ENCODE measurements at regions not wholly inside any gene's neighbourhood (a gene's known extent, or its start where the extent isn't known, plus 50 kb on each side); places are given as distances from the start of the nearest gene placed in this dataset.

GRCh38 chr3:181569356-181569940 is 142.3 kb upstream of the SOX2 start (continued):
- TF ChIP-seq, protein P1, sequence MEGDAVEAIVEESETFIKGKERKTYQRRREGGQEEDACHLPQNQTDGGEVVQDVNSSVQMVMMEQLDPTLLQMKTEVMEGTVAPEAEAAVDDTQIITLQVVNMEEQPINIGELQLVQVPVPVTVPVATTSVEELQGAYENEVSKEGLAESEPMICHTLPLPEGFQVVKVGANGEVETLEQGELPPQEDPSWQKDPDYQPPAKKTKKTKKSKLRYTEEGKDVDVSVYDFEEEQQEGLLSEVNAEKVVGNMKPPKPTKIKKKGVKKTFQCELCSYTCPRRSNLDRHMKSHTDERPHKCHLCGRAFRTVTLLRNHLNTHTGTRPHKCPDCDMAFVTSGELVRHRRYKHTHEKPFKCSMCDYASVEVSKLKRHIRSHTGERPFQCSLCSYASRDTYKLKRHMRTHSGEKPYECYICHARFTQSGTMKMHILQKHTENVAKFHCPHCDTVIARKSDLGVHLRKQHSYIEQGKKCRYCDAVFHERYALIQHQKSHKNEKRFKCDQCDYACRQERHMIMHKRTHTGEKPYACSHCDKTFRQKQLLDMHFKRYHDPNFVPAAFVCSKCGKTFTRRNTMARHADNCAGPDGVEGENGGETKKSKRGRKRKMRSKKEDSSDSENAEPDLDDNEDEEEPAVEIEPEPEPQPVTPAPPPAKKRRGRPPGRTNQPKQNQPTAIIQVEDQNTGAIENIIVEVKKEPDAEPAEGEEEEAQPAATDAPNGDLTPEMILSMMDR (conservative IDR thresholded peaks at IDR 0.05; ENCODE audit: low read depth in 2 of 2): no peak
- TF ChIP-seq CREB1 (CRISPR knock-in tag; IDR thresholded peaks at IDR 0.05; ENCODE audit: low read depth) (no peak), EZH2phosphoT487 (IDR thresholded peaks at IDR 0.05; ENCODE audit: unreplicated experiment) (no peak), POLR2AphosphoS5 (IDR thresholded peaks at IDR 0.05; ENCODE audit: low read depth) (no peak), ZNF331 (CRISPR knock-in tag; IDR thresholded peaks at IDR 0.05; ENCODE audit: low read depth) (no peak), ETS1 (IDR thresholded peaks at IDR 0.05) (no peak), NANOG (IDR thresholded peaks at IDR 0.05; ENCODE audit: borderline replicate concordance) (no peak)
- TF ChIP-seq, protein P2, sequence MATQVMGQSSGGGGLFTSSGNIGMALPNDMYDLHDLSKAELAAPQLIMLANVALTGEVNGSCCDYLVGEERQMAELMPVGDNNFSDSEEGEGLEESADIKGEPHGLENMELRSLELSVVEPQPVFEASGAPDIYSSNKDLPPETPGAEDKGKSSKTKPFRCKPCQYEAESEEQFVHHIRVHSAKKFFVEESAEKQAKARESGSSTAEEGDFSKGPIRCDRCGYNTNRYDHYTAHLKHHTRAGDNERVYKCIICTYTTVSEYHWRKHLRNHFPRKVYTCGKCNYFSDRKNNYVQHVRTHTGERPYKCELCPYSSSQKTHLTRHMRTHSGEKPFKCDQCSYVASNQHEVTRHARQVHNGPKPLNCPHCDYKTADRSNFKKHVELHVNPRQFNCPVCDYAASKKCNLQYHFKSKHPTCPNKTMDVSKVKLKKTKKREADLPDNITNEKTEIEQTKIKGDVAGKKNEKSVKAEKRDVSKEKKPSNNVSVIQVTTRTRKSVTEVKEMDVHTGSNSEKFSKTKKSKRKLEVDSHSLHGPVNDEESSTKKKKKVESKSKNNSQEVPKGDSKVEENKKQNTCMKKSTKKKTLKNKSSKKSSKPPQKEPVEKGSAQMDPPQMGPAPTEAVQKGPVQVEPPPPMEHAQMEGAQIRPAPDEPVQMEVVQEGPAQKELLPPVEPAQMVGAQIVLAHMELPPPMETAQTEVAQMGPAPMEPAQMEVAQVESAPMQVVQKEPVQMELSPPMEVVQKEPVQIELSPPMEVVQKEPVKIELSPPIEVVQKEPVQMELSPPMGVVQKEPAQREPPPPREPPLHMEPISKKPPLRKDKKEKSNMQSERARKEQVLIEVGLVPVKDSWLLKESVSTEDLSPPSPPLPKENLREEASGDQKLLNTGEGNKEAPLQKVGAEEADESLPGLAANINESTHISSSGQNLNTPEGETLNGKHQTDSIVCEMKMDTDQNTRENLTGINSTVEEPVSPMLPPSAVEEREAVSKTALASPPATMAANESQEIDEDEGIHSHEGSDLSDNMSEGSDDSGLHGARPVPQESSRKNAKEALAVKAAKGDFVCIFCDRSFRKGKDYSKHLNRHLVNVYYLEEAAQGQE (IDR thresholded peaks at IDR 0.05; ENCODE audit: unreplicated experiment): no peak

DNA sequence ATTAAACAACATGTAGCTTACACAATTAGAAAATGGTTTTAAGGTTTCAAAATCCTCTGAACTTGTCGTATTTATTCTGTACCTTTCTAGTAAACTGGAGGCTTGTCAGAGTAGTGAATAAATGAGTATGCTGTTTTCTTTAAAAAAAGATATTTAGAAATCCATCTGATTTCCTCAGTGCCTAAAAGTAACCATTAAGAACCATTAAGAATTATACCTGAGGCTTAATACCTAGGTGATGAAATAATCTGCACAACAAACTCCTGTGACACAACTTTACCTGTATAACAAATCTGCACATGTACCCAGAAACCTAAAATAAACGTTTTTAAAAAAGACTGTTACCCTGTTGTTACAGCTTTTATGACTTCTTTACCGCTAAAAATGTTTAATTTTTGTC is 143.0 kb upstream of the SOX2 start:
- Histone ChIP-seq H3K9me2 (ENCODE audit: insufficient read depth) (no peaks in the 10 kb centered on the region), H3K4me2 (no peak overlapping the region), H3K4me1 (ENCODE audit: insufficient read depth) (no peaks in the 10 kb centered on the region), H3F3A (replicated peaks; ENCODE audit: low read depth) (no peaks in the 10 kb centered on the region), H3K27me3 (ENCODE audit: insufficient read depth) (no peaks in the 10 kb centered on the region), H3K36me3 (ENCODE audit: insufficient read depth) (no peaks in the 10 kb centered on the region), H3K27ac (ENCODE audit: low read depth) (no peak overlapping the region), H2AFZ (no peak overlapping the region), H3K79me2 (replicated peaks; ENCODE audit: insufficient read depth) (no peaks in the 10 kb centered on the region), H4K20me1 (replicated peaks; ENCODE audit: insufficient read depth) (no peaks in the 10 kb centered on the region), H3K4me3 (no peak overlapping the region)
- H3K9me3 Mint-ChIP-seq: no peaks in the 10 kb centered on the region
- no peaks in the 10 kb centered on the region for H3K36me3 Mint-ChIP-seq (ENCODE audit: low read depth)
- no peak for ATAC-seq
- no peak overlapping the region for H3K27ac Mint-ChIP-seq
- H3K27me3 Mint-ChIP-seq (ENCODE audit: insufficient read depth, low read depth, poor library complexity): no peaks in the 10 kb centered on the region
- no peak for TF ChIP-seq NANOG (IDR thresholded peaks at IDR 0.05; ENCODE audit: borderline replicate concordance)
- no peak for TF ChIP-seq ZNF114 (CRISPR knock-in tag; IDR thresholded peaks at IDR 0.05)
- H3K4me3 Mint-ChIP-seq: no peak overlapping the region
- no peaks in the 10 kb centered on the region; the same call in 2 of the 3 replicates for H3K4me1 Mint-ChIP-seq
- no peak for DNase-seq (ENCODE audit: low spot score)

Data from GM23338 (cell line).